ENCODE measurements at regions not wholly inside any gene's neighbourhood (a gene's known extent, or its start where the extent isn't known, plus 50 kb on each side); places are given as distances from the start of the nearest gene placed in this dataset.

DNA sequence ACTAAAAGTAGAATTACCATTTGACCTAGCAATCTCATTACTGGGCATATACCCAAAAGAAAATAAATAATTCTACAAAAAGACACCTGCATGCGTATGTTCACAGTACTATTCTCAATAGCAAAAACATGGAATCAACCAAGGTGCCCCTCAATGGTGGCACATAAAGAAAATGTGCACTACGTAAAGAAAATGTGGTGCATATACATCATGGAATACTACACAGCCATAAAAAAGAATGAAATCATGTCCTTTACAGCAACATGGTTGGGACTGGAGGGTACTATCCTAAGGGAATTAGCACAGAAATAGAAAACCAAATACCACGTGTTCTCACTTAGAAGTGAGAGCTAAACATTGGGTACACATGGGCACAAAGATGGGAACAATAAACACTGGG, 250.7 kb upstream of the TNP1 start:
- TF ChIP-seq, protein P1, sequence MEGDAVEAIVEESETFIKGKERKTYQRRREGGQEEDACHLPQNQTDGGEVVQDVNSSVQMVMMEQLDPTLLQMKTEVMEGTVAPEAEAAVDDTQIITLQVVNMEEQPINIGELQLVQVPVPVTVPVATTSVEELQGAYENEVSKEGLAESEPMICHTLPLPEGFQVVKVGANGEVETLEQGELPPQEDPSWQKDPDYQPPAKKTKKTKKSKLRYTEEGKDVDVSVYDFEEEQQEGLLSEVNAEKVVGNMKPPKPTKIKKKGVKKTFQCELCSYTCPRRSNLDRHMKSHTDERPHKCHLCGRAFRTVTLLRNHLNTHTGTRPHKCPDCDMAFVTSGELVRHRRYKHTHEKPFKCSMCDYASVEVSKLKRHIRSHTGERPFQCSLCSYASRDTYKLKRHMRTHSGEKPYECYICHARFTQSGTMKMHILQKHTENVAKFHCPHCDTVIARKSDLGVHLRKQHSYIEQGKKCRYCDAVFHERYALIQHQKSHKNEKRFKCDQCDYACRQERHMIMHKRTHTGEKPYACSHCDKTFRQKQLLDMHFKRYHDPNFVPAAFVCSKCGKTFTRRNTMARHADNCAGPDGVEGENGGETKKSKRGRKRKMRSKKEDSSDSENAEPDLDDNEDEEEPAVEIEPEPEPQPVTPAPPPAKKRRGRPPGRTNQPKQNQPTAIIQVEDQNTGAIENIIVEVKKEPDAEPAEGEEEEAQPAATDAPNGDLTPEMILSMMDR (IDR thresholded peaks at IDR 0.05): no peak
- TF ChIP-seq POLR2A (IDR thresholded peaks at IDR 0.05): no peak
